ENCODE measurements at regions not wholly inside any gene's neighbourhood (a gene's known extent, or its start where the extent isn't known, plus 50 kb on each side); places are given as distances from the start of the nearest gene placed in this dataset.

GRCh38 chr11:45481026-45481425 lies 184.4 kb downstream of the CHST1 start:
- DNase-seq = no peak
- intact Hi-C loops (cut with micrococcal nuclease; ENCODE audit: unreplicated experiment) = no loop called here
- Histone ChIP-seq H3K4me1 (replicated peaks; ENCODE audit: insufficient read depth) (no peaks in the 10 kb centered on the region), H3K36me3 (ENCODE audit: low read depth) (no peaks in the 10 kb centered on the region), H2AFZ (no peak overlapping the region), H3K4me2 (no peak overlapping the region), H3F3A (ENCODE audit: insufficient read depth, low read depth) (no peaks in the 10 kb centered on the region), H3K4me3 (no peak overlapping the region), H3K27ac (no peak overlapping the region), H3K79me2 (ENCODE audit: low read depth) (no peaks in the 10 kb centered on the region), H3K27me3 (ENCODE audit: insufficient read depth, low read depth) (peaks cover 99% of the 10 kb centered on the region), H3K9me3 (ENCODE audit: insufficient read depth, low read depth) (no peaks in the 10 kb centered on the region), H4K20me1 (ENCODE audit: insufficient read depth) (no peaks in the 10 kb centered on the region), H3K9me2 (ENCODE audit: insufficient read depth) (no peaks in the 10 kb centered on the region)
- CTCF ChIA-PET = no interaction called here
- TF ChIP-seq, protein P1, sequence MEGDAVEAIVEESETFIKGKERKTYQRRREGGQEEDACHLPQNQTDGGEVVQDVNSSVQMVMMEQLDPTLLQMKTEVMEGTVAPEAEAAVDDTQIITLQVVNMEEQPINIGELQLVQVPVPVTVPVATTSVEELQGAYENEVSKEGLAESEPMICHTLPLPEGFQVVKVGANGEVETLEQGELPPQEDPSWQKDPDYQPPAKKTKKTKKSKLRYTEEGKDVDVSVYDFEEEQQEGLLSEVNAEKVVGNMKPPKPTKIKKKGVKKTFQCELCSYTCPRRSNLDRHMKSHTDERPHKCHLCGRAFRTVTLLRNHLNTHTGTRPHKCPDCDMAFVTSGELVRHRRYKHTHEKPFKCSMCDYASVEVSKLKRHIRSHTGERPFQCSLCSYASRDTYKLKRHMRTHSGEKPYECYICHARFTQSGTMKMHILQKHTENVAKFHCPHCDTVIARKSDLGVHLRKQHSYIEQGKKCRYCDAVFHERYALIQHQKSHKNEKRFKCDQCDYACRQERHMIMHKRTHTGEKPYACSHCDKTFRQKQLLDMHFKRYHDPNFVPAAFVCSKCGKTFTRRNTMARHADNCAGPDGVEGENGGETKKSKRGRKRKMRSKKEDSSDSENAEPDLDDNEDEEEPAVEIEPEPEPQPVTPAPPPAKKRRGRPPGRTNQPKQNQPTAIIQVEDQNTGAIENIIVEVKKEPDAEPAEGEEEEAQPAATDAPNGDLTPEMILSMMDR (conservative IDR thresholded peaks at IDR 0.05) = no peak
- TF ChIP-seq EZH2 (IDR thresholded peaks at IDR 0.05; ENCODE audit: low read depth) = no peak
- POLR2A ChIA-PET (ENCODE audit: unreplicated experiment) = no interaction called here
- no TSS peak for BruUV-seq (replicated peaks)

- Histone ChIP-seq H3K36me3 (ENCODE audit: low read depth) (no peaks in the 10 kb centered on the region), H3K4me3 (no peak overlapping the region), H3K79me2 (ENCODE audit: low read depth) (no peaks in the 10 kb centered on the region), H3K9me3 (ENCODE audit: insufficient read depth, low read depth) (no peaks in the 10 kb centered on the region), H3K9me2 (ENCODE audit: insufficient read depth) (no peaks in the 10 kb centered on the region), H3K27me3 (ENCODE audit: insufficient read depth, low read depth) (peaks cover 98% of the 10 kb centered on the region), H3K4me1 (replicated peaks; ENCODE audit: insufficient read depth) (no peaks in the 10 kb centered on the region), H3F3A (ENCODE audit: insufficient read depth, low read depth) (no peaks in the 10 kb centered on the region), H3K27ac (no peak overlapping the region), H2AFZ (no peak overlapping the region), H4K20me1 (ENCODE audit: insufficient read depth) (no peaks in the 10 kb centered on the region), H3K4me2 (no peak overlapping the region)
- DNase-seq = no peak
- intact Hi-C loops (cut with micrococcal nuclease; ENCODE audit: unreplicated experiment) = no loop called here
- ChIA-PET CTCF (no interaction called here), POLR2A (ENCODE audit: unreplicated experiment) (no interaction called here)
- BruUV-seq (replicated peaks) = no TSS peak
- TF ChIP-seq EZH2 (IDR thresholded peaks at IDR 0.05; ENCODE audit: low read depth) = no peak
Observed at GRCh38 chr11:45477588-45477987, 187.8 kb downstream of the CHST1 start.

DNA sequence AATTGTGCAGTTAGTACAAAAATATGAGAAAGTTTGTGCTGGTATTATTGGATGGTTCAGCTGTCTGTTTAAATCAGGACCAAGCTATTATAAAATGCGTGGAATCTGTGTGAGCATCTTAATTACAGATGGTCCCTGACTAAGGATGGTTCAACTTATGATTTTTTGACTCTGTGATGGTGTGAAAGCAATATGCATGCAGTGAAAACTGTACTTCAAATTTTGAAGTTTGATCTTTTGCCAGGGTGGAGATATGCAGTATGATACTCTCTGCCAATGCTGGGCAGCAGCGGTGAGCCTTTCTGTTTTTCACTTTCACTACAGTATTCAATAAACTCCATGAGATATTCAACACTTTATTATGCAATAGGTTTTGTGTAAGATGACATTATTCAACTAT lies 189.3 kb downstream of the CHST1 start:
- H4K20me1 ChIP-seq (ENCODE audit: insufficient read depth) = no peaks in the 10 kb centered on the region
- H3K4me3 ChIP-seq = no peak overlapping the region
- intact Hi-C loops (cut with micrococcal nuclease; ENCODE audit: unreplicated experiment) = no loop called here
- no peak for DNase-seq
- no peak overlapping the region for H2AFZ ChIP-seq
- ChIA-PET CTCF (no interaction called here), POLR2A (ENCODE audit: unreplicated experiment) (no interaction called here)
- H3K9me2 ChIP-seq (ENCODE audit: insufficient read depth) = no peaks in the 10 kb centered on the region
- H3K79me2 ChIP-seq (ENCODE audit: low read depth) = no peaks in the 10 kb centered on the region
- TF ChIP-seq EZH2 (IDR thresholded peaks at IDR 0.05; ENCODE audit: low read depth) = no peak
- TF ChIP-seq, protein P1 (conservative IDR thresholded peaks at IDR 0.05) = no peak
- no peak overlapping the region for H3K27ac ChIP-seq
- no peaks in the 10 kb centered on the region for H3K4me1 ChIP-seq (replicated peaks; ENCODE audit: insufficient read depth)
- no peak overlapping the region for H3K4me2 ChIP-seq
- no peaks in the 10 kb centered on the region for H3K9me3 ChIP-seq (ENCODE audit: insufficient read depth, low read depth)
- H3K36me3 ChIP-seq (ENCODE audit: low read depth) = no peaks in the 10 kb centered on the region
- BruUV-seq (replicated peaks) = no TSS peak
- no peaks in the 10 kb centered on the region for H3F3A ChIP-seq (ENCODE audit: insufficient read depth, low read depth)
- peaks cover 95% of the 10 kb centered on the region for H3K27me3 ChIP-seq (ENCODE audit: insufficient read depth, low read depth)

GRCh38 chr11:45475173-45475572 lies 189.0 kb upstream of the SYT13 start:
- Histone ChIP-seq H2AFZ (no peak overlapping the region), H3K9me3 (ENCODE audit: insufficient read depth, low read depth) (no peaks in the 10 kb centered on the region), H3K4me1 (replicated peaks; ENCODE audit: insufficient read depth) (no peaks in the 10 kb centered on the region), H3K36me3 (ENCODE audit: low read depth) (no peaks in the 10 kb centered on the region), H3K9me2 (ENCODE audit: insufficient read depth) (no peaks in the 10 kb centered on the region), H4K20me1 (ENCODE audit: insufficient read depth) (no peaks in the 10 kb centered on the region), H3F3A (ENCODE audit: insufficient read depth, low read depth) (no peaks in the 10 kb centered on the region), H3K27me3 (ENCODE audit: insufficient read depth, low read depth) (peaks cover 95% of the 10 kb centered on the region), H3K27ac (no peak overlapping the region), H3K4me2 (no peak overlapping the region), H3K4me3 (no peak overlapping the region), H3K79me2 (ENCODE audit: low read depth) (no peaks in the 10 kb centered on the region)
- no peak for DNase-seq
- intact Hi-C loops (cut with micrococcal nuclease; ENCODE audit: unreplicated experiment) = no loop called here
- TF ChIP-seq, protein P1 (conservative IDR thresholded peaks at IDR 0.05) = no peak
- TF ChIP-seq EZH2 (IDR thresholded peaks at IDR 0.05; ENCODE audit: low read depth) = no peak
- BruUV-seq (replicated peaks) = no TSS peak
- ChIA-PET POLR2A (ENCODE audit: unreplicated experiment) (no interaction called here), CTCF (no interaction called here)

Measured in PC-9 (cell line).